ENCODE measurements at regions not wholly inside any gene's neighbourhood (a gene's known extent, or its start where the extent isn't known, plus 50 kb on each side); places are given as distances from the start of the nearest gene placed in this dataset.

- Mint-ChIP-seq H3K36me3 (no peaks in the 10 kb centered on the region), H3K4me3 (no peak overlapping the region), H3K27ac (no peak overlapping the region), H3K4me1 (peaks cover 9% of the 10 kb centered on the region), H3K9me3 (peaks cover 3% of the 10 kb centered on the region)
- no peak for DNase-seq (ENCODE audit: low spot score in 2 of 2)
- no peak for ATAC-seq
Observed at GRCh38 chr4:151896880-151897279, 136.1 kb upstream of the GATB start.

DNA sequence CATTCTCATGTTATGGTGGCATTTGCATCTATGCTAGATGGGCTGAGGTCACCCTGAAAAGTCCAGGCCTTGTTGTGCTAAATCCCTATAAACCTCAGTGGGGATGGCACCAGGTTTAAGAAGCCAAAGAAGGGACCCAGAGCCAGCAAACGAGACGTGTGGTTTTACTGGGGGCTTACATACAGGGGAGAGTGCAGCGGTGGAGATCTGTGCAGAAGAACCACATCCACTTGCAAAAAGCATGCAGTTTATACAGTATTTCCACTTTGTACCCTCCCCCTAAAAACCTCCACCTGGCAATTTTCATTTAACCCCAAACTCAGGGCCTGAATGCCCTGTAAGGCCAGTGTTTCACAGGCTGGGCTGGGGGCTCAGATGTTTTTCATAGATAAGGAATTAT lies 134.9 kb upstream of the GATB start:
- H3K9me3 Mint-ChIP-seq = no peaks in the 10 kb centered on the region
- no peak overlapping the region for H3K4me3 Mint-ChIP-seq
- ATAC-seq = no peak
- H3K27ac Mint-ChIP-seq = no peak overlapping the region
- no peak for DNase-seq (ENCODE audit: low spot score in 2 of 2)
- H3K4me1 Mint-ChIP-seq = peaks cover 12% of the 10 kb centered on the region
- no peaks in the 10 kb centered on the region for H3K36me3 Mint-ChIP-seq

DNA sequence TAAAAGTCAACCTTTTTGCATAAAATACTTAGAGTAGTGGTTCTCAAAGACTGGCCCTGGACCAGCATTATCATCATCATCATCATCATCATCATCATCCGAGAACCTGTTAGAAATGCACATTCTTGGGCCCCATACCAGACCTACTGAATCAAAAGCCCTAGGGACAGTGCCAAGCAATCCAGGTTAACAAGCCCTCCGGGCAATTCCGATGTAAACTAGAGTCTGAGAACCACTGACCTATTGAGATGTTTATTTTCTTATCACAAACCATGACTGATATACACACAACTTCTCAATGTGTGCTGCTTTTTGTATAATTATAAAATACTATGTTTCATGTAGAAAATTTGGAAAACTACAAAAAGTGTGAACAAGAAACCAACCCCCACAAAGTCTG lies 133.4 kb upstream of the GATB start:
- Mint-ChIP-seq H3K27ac (no peak overlapping the region), H3K4me1 (peaks cover 12% of the 10 kb centered on the region), H3K4me3 (no peak overlapping the region), H3K9me3 (no peaks in the 10 kb centered on the region), H3K36me3 (no peaks in the 10 kb centered on the region)
- ATAC-seq = no peak
- no peak for DNase-seq (ENCODE audit: low spot score in 2 of 2)

DNA sequence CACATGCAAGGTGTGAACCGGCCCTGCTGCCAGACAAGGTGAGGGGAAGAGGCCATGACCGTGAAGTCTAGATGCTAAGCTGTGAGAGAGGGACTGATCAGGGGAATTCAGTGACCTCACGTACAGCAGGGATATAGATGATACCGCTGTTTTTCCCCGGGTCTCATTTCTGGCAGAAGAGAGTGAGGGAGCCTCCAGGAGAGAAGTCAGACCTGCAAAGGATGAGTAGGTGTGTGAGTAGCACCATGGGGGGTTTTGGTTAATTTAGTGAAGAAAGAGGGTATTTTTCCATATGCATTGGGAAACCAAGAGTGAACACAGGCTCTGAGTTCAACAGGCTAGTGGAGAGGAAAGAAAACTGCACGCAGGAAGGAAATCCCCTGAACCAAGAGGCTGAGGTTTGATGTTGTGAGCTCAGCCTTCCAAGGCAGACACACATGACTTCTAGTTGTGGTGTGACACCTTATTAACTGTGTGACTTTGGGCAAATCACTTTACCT lies 127.6 kb upstream of the GATB start:
- ATAC-seq = peak; percentile 69
- Mint-ChIP-seq H3K27ac (no peak overlapping the region), H3K36me3 (no peaks in the 10 kb centered on the region), H3K4me1 (peaks cover 31% of the 10 kb centered on the region), H3K9me3 (no peaks in the 10 kb centered on the region), H3K4me3 (no peak overlapping the region)
- no peak for DNase-seq (ENCODE audit: low spot score in 2 of 2)

GRCh38 chr4:151887816-151888180 lies 127.0 kb upstream of the GATB start:
- DNase-seq (ENCODE audit: low spot score in 2 of 2) = no peak
- Mint-ChIP-seq H3K27ac (no peak overlapping the region), H3K9me3 (no peaks in the 10 kb centered on the region), H3K36me3 (no peaks in the 10 kb centered on the region), H3K4me1 (peaks cover 35% of the 10 kb centered on the region), H3K4me3 (no peak overlapping the region)
- peak; percentile 9 for ATAC-seq

GRCh38 chr4:151887031-151887815 lies 126.4 kb upstream of the GATB start:
- no peak for DNase-seq (ENCODE audit: low spot score in 2 of 2)
- H3K4me1 Mint-ChIP-seq = peaks cover 38% of the 10 kb centered on the region
- H3K4me3 Mint-ChIP-seq = no peak overlapping the region
- peak; percentile 52 for ATAC-seq
- H3K27ac Mint-ChIP-seq = no peak overlapping the region
- H3K9me3 Mint-ChIP-seq = no peaks in the 10 kb centered on the region
- no peaks in the 10 kb centered on the region for H3K36me3 Mint-ChIP-seq

- Mint-ChIP-seq H3K4me3 (no peak overlapping the region), H3K27ac (no peak overlapping the region), H3K36me3 (no peaks in the 10 kb centered on the region), H3K4me1 (peaks cover 45% of the 10 kb centered on the region), H3K9me3 (no peaks in the 10 kb centered on the region)
- ATAC-seq (no peak), DNase-seq (ENCODE audit: low spot score in 2 of 2) (no peak)
Observed at GRCh38 chr4:151885123-151885522, 124.3 kb upstream of the GATB start.

- Mint-ChIP-seq H3K27ac (no peak overlapping the region), H3K36me3 (no peaks in the 10 kb centered on the region), H3K4me3 (no peak overlapping the region), H3K9me3 (no peaks in the 10 kb centered on the region), H3K4me1 (peaks cover 45% of the 10 kb centered on the region)
- ATAC-seq = no peak
- no peak for DNase-seq (ENCODE audit: low spot score in 2 of 2)
Observed at GRCh38 chr4:151883747-151884146, 122.9 kb upstream of the GATB start.

DNA sequence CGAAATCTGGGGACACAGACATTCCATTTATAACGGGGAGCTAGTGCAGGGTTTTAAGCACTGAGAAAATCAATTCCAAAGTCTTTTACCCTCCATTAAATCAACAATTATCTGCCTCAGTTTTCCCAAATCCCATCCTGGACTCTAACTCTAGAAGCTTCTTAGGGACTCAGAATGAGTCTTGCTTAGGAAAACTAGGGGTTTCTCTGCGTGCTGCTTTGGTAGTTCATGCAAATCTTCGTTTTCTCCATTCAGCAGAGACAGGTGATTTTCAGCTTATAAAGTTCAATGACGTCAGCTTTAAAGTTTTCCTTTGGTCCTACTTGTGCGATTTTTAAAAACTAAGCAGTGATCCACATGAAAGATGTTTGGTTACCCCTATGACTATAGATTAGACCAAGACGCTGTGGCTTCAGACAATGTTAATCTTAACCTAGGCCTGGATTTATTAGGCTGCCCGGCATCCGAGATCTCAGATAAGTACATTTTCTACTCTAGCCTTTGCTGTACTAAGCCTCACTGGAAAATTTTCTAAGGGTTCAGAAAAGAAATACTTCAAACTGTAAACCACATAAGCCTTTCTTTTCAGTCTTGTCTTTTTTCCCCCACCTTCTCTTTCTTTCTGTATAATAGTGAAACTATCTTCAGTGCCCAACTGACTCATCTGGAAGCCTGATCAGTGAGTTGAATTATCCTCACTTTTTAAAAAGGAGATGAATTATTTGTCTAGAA lies 121.4 kb upstream of the GATB start:
- peak overlapping the region; percentile 49 for H3K27ac Mint-ChIP-seq
- ATAC-seq = peak; percentile 85
- no peaks in the 10 kb centered on the region for H3K36me3 Mint-ChIP-seq
- peaks cover 30% of the 10 kb centered on the region for H3K4me1 Mint-ChIP-seq
- no peak overlapping the region for H3K4me3 Mint-ChIP-seq
- DNase-seq (ENCODE audit: low spot score in 2 of 2) = no peak
- H3K9me3 Mint-ChIP-seq = no peaks in the 10 kb centered on the region

GRCh38 chr4:151879705-151880445 lies 119.1 kb upstream of the GATB start:
- Mint-ChIP-seq H3K9me3 (no peaks in the 10 kb centered on the region), H3K4me3 (no peak overlapping the region), H3K4me1 (peaks cover 29% of the 10 kb centered on the region), H3K36me3 (no peaks in the 10 kb centered on the region), H3K27ac (no peak overlapping the region)
- ATAC-seq = no peak
- DNase-seq (ENCODE audit: low spot score in 2 of 2) = no peak

DNA sequence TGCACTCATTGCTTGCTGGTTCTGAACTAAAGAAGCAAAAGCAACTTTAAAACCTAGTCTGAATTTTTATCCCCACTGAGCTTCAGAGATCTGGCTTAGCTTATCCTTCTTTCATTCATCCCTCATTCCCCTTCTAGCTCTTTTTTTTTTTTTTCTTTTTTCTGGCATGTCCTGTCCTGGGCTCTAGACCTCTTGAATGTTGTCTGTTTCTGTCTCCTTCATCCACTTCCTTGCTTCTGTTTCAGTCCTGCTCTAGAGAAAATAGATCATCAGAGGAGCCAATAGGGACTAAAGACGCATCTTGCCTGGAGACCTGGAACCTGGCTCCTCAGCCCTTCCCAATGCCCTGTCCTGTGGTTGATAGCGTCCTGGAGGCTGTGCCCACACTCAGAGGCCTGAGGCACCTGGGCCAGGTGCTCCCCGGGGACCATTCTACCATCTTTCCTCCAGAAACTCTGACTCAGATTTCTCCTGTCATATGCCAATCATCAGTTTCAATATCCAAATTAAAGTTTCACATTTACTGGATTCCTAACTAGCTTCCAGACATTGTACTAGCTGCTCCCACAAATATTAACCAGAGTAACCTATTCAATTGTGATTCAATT lies 115.7 kb upstream of the GATB start:
- no peak for ATAC-seq
- Mint-ChIP-seq H3K36me3 (no peaks in the 10 kb centered on the region), H3K4me3 (no peak overlapping the region), H3K4me1 (peaks cover 6% of the 10 kb centered on the region), H3K27ac (no peak overlapping the region), H3K9me3 (peaks cover 3% of the 10 kb centered on the region)
- no peak for DNase-seq (ENCODE audit: low spot score in 2 of 2)

DNA sequence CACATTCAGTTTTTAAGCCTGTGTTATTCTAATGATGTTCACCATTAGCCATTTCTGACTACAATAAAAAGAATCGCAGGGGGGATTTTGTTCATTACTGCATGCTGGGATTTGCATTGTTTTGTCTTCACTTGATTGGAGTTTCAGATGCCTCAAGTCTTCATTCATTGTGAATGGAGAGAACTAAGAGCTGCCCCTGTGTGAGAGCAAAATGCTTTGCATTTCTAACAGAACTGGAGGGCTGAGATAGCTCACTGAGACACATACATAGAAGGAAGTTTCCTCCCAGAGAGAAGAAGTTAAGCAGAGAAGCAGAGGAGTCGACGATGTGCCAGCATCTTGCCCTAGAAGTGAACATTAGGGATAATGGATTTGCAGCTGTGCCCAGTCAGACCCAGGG lies 113.5 kb upstream of the GATB start:
- ATAC-seq = no peak
- no peak overlapping the region for H3K4me3 Mint-ChIP-seq
- H3K9me3 Mint-ChIP-seq = peaks cover 3% of the 10 kb centered on the region
- DNase-seq (ENCODE audit: low spot score in 2 of 2) = no peak
- H3K4me1 Mint-ChIP-seq = no peaks in the 10 kb centered on the region
- no peaks in the 10 kb centered on the region for H3K36me3 Mint-ChIP-seq
- H3K27ac Mint-ChIP-seq = no peak overlapping the region

DNA sequence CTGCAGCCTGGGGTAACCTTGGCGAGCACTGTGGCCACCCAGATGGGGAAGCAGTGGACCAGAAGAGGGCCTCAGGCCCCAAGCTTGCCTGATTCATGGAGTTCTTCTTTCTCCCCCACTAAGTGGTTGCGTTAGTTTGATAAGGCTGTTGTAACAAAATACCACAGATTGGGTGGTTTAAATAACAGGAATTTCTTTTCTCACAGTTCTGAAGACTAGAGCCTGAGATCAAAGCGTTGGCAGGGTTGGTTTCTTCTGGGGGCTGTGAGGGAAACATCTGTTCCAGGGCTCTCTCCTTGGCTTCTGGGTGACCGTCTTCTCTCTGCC lies 105.7 kb upstream of the GATB start:
- Mint-ChIP-seq H3K4me1 (peaks cover 10% of the 10 kb centered on the region), H3K9me3 (peaks cover 3% of the 10 kb centered on the region), H3K27ac (no peak overlapping the region), H3K4me3 (no peak overlapping the region), H3K36me3 (no peaks in the 10 kb centered on the region)
- ATAC-seq (no peak), DNase-seq (ENCODE audit: low spot score in 2 of 2) (no peak)

GRCh38 chr4:151865744-151866591 lies 105.2 kb upstream of the GATB start:
- DNase-seq (ENCODE audit: low spot score in 2 of 2) = no peak
- peaks cover 10% of the 10 kb centered on the region for H3K4me1 Mint-ChIP-seq
- no peaks in the 10 kb centered on the region for H3K36me3 Mint-ChIP-seq
- H3K9me3 Mint-ChIP-seq = peaks cover 3% of the 10 kb centered on the region
- no peak overlapping the region for H3K27ac Mint-ChIP-seq
- no peak for ATAC-seq
- H3K4me3 Mint-ChIP-seq = no peak overlapping the region

DNA sequence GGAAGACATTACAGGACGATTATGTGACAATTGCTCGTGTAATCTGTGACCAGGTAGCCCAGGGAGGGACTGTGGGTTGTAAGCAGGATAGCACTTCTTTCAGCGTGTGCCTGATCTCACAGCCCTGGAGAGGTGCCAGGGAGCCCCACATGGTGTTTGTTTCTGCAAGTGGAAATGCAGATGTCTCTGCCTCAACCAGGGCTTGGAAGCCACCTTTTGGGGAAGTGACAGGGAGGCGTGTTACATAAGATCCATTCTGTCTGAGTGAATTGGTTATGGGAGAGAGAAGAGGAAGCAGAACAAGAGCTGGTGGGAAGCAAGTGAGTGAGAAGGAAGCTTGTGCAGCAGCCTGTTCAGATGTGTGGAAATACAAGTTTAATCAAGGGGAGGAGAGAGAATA lies 104.5 kb upstream of the GATB start:
- peaks cover 10% of the 10 kb centered on the region for H3K4me1 Mint-ChIP-seq
- DNase-seq (ENCODE audit: low spot score in 2 of 2) (no peak), ATAC-seq (no peak)
- no peak overlapping the region for H3K4me3 Mint-ChIP-seq
- H3K36me3 Mint-ChIP-seq = no peaks in the 10 kb centered on the region
- no peak overlapping the region for H3K27ac Mint-ChIP-seq
- H3K9me3 Mint-ChIP-seq = peaks cover 3% of the 10 kb centered on the region
